ENCODE measurements at regions not wholly inside any gene's neighbourhood (a gene's known extent, or its start where the extent isn't known, plus 50 kb on each side); places are given as distances from the start of the nearest gene placed in this dataset.

DNA sequence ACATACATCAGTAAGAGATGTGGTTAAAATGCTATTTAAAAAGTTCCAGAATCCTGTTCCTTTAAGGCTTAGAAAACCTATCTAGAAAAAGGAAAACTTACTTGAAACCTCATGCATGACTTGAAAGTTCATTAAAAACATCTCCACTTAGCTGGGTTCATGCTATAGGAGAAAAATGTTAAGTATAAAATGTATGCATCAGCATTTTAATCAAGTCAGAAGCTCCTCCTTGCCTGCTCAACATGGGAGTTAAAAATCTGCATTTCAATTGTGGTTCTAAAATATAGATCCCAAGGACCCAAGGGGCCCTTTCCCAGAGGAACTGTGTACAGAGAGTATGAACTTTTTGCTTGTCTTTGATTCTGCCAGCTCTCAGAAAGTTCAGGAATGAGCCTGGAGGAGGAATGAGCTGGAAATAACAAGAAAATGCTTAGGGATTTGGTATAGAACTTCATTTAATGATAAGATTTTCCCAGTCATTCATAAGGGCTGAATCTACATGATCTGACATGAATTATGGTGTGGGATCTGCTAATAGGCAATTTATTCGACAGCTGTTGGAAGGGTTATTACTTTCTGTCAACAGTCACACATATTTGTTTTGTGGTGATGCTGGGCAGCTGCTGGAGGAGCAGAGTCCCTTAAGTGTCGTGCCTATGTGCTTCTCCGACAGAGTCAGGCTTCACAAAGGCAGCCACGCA is 85.6 kb upstream of the MTPN start:
- no peak for DNase-seq

DNA sequence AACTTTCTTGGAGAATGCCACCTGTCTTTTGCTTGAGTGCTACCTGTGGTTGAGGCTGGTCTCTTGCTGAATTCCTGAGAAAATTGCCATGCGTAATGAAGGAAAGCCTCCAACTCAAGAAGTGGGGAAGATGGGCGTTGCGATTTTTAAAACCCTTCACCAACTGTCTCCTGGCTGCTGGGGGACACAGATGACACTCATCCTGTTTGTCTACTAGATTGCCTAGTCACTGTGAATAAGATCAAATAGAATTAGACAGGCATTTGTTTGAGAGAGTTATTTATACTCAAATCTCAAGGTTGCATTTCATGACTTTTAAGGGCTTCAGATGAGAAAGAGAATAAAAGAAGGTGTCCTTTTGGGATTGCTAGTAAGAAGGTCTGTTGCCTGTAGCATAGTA is 84.3 kb upstream of the MTPN start:
- no peak for DNase-seq

DNA sequence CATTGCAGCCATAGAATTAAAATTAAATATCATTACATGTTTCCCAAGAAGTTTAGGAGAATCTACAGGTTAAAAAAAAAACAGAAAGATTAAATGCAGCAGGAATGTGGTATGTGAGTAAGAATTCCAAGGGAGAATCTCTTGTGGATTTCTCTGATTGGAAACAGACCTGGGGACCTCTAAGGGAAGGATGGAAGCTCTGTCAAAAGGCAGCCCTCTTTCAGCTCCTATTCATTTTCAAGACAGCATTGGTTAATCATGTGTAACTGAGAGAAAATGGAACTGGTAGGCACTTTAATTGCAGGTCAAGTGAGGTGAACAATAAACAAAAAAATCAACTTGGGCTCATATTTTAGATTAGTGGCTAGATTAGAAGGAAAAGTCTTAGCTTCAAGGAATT is 81.4 kb upstream of the MTPN start:
- DNase-seq: no peak

DNA sequence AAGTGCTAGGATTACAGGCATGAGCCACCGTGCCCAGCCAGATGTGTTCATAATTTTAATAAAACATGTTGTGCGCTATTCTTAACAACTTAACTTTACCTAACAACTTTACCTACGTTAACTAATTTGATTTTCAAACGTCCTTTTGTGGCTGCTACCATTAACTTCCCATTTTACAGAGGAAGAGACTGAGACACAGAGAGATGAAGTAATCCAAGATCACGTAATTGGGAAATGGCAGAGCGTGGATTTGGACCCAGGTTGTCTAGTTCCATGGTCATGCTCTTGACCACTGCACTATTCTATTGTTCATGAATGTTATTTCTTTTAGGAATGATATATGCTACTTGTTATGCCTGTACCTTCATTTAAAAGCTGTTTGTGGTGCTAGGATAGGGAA is 80.3 kb upstream of the MTPN start:
- no peak for DNase-seq

- DNase-seq: no peak
These were observed 79.6 kb upstream of the MTPN start for GRCh38 chr7:136056651-136057231.

GRCh38 chr7:136055266-136055665 is 78.1 kb upstream of the MTPN start:
- DNase-seq: no peak

- no peak for DNase-seq
These were observed 76.7 kb upstream of the MTPN start for GRCh38 chr7:136053689-136054485.

GRCh38 chr7:136051203-136051928 is 74.2 kb upstream of the MTPN start:
- DNase-seq: no peak

DNA sequence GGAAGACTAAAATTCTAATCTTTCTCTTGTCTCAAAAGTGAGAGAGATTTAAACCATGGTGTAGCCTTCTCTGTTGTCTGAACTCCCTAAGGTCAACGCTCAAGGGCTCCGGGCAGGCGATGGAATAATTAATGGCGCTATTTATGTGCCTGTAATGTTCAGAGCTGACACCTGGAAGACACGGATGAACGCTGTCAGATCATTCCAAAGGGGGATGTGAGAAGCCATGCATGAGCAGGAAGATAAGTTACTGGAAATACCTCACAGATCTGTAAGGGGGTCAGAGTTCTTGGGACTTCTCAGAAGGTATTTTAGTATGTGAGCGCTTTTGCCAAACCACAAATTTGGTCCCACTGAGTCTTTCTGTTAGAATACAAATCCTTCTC is 73.3 kb upstream of the MTPN start:
- no peak for DNase-seq

DNA sequence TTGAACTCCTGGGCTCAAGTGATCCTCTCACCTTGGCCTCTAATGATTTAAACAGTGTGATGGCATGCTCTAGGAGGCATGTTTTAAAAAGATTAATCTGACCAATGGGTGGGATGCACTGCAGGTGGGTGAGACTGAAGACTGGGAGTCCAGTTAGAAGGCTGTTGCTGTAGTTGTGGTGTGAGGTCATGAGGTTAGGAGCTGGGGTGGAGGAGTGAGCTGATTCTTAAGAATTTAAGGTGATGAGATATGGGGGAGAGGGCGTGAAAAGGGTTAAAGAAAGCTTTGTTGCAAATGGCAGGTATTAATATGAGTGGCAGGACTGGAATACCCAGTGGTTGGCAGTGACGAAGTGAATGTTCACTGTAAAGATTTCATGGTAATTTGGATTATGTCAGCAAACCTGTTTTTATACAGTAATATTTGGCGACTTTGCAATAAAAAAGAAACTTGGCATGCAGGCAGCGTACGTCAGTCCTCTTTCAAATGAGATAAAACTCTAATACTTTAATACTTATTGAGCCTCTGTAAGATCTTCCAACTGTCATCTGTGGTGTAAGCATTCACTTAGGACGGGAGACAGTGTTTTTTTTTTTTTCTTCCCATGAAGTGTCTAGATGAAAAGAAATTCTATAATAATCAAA is 72.8 kb upstream of the MTPN start:
- DNase-seq: no peak

GRCh38 chr7:136049117-136049516 is 72.0 kb upstream of the MTPN start:
- DNase-seq: no peak

- no peak for DNase-seq
These were observed 69.4 kb upstream of the MTPN start for GRCh38 chr7:136046548-136046947.

- DNase-seq: no peak
These were observed 68.8 kb upstream of the MTPN start for GRCh38 chr7:136045992-136046391.

GRCh38 chr7:136045181-136045580 is 68.0 kb upstream of the MTPN start:
- DNase-seq: no peak

- DNase-seq: no peak
These were observed 62.6 kb upstream of the MTPN start for GRCh38 chr7:136039577-136040345.

GRCh38 chr7:136036336-136036735 is 59.2 kb upstream of the MTPN start:
- DNase-seq: no peak

DNA sequence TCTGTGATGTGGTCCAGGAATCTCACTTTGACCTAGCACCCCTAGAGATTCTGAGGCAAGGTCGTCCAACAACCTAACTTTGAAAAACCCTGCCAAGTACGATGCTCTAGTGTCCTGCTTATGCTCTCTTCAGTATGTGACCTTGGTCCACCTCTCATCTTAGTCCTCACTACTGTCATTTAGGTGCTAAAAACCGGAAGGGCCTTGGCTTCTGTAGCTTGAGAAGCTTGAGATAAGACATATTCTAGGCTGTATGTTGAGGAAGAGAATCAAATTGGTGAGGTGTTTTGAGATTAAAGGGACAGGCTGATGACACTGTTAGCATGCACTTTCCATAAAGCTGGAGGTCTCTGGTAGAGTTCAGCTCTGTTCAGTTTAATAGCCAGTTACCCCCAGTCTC is 57.0 kb upstream of the MTPN start:
- no peak for DNase-seq

GRCh38 chr7:136033413-136034031 is 56.4 kb upstream of the MTPN start:
- no peak for DNase-seq

DNA sequence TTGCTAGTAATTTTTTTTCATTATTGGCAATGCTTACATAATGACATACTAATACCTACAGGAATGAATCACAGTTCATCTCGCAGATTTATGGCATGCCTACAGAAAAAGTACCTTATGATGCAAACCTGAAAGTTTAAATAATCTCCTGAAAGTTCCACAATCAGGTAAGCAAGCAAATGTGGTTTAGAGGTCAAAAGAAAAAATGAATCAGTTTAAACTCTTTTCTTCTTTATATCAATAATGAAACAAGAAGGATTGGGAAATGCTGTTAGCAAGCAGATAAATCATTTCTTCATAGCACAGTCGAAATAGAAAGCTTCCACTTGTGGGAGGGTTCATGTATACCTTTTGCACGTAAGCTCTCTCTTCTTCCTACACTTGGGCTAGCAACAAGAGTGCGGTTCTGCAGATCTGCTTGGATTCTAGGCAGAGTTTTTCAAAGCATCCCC is 53.7 kb upstream of the MTPN start:
- no peak for DNase-seq

GRCh38 chr7:136030330-136030729 is 53.2 kb upstream of the MTPN start:
- no peak for DNase-seq

GRCh38 chr7:136027160-136027559 is 50.0 kb upstream of the MTPN start:
- DNase-seq: no peak
